ENCODE measurements at regions not wholly inside any gene's neighbourhood (a gene's known extent, or its start where the extent isn't known, plus 50 kb on each side); places are given as distances from the start of the nearest gene placed in this dataset.
"Not testable (repeated sequence)": the region's sequence is repeated elsewhere in the genome, so short reads cannot be mapped to it uniquely, and the experiment has no call there.

DNA sequence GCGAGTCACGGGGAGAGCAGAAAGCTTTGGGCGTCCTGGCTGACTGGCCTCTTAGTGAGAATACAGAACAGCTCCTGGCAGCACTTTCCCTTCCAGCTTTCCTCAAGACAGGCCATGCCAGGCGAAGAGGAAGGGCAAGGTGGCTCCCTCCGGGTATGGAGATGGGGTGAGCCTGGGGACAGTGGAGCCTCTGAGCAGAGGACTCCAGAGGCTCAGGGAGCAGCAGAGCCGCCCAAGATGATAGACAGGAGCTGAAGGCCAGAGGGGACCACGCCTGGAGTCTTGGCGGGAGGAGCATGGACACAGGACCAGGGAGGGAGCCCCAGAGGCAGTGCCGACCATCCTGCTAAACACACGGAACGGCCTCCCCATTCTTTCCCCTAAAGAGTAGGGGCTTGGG, 229.1 kb downstream of the TM9SF2 start:
- no peak overlapping the region for H3K4me2 ChIP-seq
- H3K36me3 ChIP-seq (replicated peaks; ENCODE audit: insufficient read depth, low read depth) = no peaks in the 10 kb centered on the region
- TF ChIP-seq EZH2 (IDR thresholded peaks at IDR 0.05; ENCODE audit: borderline replicate concordance) (no peak), EZH2phosphoT487 (IDR thresholded peaks at IDR 0.05; ENCODE audit: low read depth, severe bottlenecking, unreplicated experiment) (no peak)
- TF ChIP-seq, protein P1, sequence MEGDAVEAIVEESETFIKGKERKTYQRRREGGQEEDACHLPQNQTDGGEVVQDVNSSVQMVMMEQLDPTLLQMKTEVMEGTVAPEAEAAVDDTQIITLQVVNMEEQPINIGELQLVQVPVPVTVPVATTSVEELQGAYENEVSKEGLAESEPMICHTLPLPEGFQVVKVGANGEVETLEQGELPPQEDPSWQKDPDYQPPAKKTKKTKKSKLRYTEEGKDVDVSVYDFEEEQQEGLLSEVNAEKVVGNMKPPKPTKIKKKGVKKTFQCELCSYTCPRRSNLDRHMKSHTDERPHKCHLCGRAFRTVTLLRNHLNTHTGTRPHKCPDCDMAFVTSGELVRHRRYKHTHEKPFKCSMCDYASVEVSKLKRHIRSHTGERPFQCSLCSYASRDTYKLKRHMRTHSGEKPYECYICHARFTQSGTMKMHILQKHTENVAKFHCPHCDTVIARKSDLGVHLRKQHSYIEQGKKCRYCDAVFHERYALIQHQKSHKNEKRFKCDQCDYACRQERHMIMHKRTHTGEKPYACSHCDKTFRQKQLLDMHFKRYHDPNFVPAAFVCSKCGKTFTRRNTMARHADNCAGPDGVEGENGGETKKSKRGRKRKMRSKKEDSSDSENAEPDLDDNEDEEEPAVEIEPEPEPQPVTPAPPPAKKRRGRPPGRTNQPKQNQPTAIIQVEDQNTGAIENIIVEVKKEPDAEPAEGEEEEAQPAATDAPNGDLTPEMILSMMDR (IDR thresholded peaks at IDR 0.05; ENCODE audit: poor library complexity) = no peak
- H3K9me2 ChIP-seq (replicated peaks; ENCODE audit: insufficient read depth) = no peaks in the 10 kb centered on the region
- H3K79me2 ChIP-seq = no peaks in the 10 kb centered on the region
- DNase-seq (ENCODE audit: low spot score) = no peak
- no peaks in the 10 kb centered on the region for H3K27me3 ChIP-seq
- no peak overlapping the region for H3K27ac ChIP-seq
- H3K9me3 ChIP-seq (ENCODE audit: low read depth) = no peaks in the 10 kb centered on the region
- no peak overlapping the region for H2AFZ ChIP-seq
- H3K4me1 ChIP-seq (ENCODE audit: insufficient read depth) = no peaks in the 10 kb centered on the region
- H3K4me3 ChIP-seq = no peak overlapping the region
- H4K20me1 ChIP-seq (ENCODE audit: insufficient read depth, poor library complexity, severe bottlenecking) = no peaks in the 10 kb centered on the region
- WGBS (ENCODE audit: low lambda C conversion rate, missing lambda C conversion rate) = 94% methylated on average over 11 of the region's 11 CpGs

DNA sequence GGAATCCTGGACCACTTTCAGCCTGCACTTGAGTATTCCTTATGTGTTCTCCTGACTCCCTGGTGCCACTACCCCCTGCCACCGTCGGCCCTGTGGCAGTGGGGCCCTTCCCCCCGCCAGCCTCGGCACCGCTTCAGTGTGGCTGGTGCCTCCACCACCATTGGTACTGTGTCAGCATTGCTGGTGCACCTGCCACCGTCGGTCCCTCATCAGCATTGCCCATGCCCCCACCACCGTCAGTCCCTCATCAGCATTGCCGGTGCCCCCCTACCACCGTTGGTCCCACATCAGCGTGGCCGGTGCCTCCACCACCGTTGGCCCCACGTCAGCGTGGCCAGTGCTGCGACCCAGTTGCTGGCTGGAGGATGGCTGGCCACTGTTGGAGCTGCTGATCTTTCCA, 228.5 kb downstream of the TM9SF2 start:
- no peak overlapping the region for H2AFZ ChIP-seq
- no peaks in the 10 kb centered on the region for H4K20me1 ChIP-seq (ENCODE audit: insufficient read depth, poor library complexity, severe bottlenecking)
- H3K4me2 ChIP-seq = no peak overlapping the region
- no peaks in the 10 kb centered on the region for H3K9me3 ChIP-seq (ENCODE audit: low read depth)
- 95% methylated on average over 10 of the region's 16 CpGs for WGBS (ENCODE audit: low lambda C conversion rate, missing lambda C conversion rate)
- no peaks in the 10 kb centered on the region for H3K27me3 ChIP-seq
- H3K79me2 ChIP-seq = no peaks in the 10 kb centered on the region
- no peak for TF ChIP-seq EZH2phosphoT487 (IDR thresholded peaks at IDR 0.05; ENCODE audit: low read depth, severe bottlenecking, unreplicated experiment)
- TF ChIP-seq, protein P1 (IDR thresholded peaks at IDR 0.05; ENCODE audit: poor library complexity) = no peak
- TF ChIP-seq EZH2 (IDR thresholded peaks at IDR 0.05; ENCODE audit: borderline replicate concordance) = no peak
- no peak for DNase-seq (ENCODE audit: low spot score)
- no peaks in the 10 kb centered on the region for H3K9me2 ChIP-seq (replicated peaks; ENCODE audit: insufficient read depth)
- H3K36me3 ChIP-seq (replicated peaks; ENCODE audit: insufficient read depth, low read depth) = no peaks in the 10 kb centered on the region
- H3K4me3 ChIP-seq = no peak overlapping the region
- no peak overlapping the region for H3K27ac ChIP-seq
- H3K4me1 ChIP-seq (ENCODE audit: insufficient read depth) = no peaks in the 10 kb centered on the region

DNA sequence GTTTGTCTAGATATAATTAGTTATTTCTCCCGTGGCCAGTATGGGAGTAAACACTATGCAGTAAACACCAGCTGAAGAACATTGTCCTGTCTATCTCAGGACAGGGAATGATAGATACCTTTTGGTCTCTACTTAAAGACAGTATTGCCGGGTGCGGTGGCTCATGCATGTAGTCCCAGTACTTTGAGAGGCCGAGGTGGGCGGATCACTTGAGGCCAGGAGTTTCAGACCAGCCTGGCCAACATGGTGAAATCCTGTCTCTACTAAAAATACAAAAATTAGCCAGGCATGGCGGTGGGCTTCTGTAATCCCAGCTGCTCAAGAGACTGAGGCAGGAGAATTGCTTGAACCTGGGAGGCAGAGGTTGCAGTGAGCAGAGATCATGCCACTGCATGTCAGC, 226.4 kb downstream of the TM9SF2 start:
- H3K27me3 ChIP-seq; DNase-seq (ENCODE audit: low spot score); H3K4me3 ChIP-seq; H3K4me1 ChIP-seq (ENCODE audit: insufficient read depth); H3K27ac ChIP-seq; H4K20me1 ChIP-seq (ENCODE audit: insufficient read depth, poor library complexity, severe bottlenecking); H3K79me2 ChIP-seq; H3K36me3 ChIP-seq (replicated peaks; ENCODE audit: insufficient read depth, low read depth); H3K9me3 ChIP-seq (ENCODE audit: low read depth); H2AFZ ChIP-seq; H3K9me2 ChIP-seq (replicated peaks; ENCODE audit: insufficient read depth); H3K4me2 ChIP-seq: not testable (repeated sequence)
- 86% methylated on average over 6 of the region's 6 CpGs for WGBS (ENCODE audit: low lambda C conversion rate, missing lambda C conversion rate)

GRCh38 chr13:99726282-99726894, 225.1 kb downstream of the TM9SF2 start:
- 79% methylated on average over 7 of the region's 10 CpGs for WGBS (ENCODE audit: low lambda C conversion rate, missing lambda C conversion rate)
- DNase-seq (ENCODE audit: low spot score) = no peak
- H3K27me3 ChIP-seq = no peaks in the 10 kb centered on the region
- H3K9me3 ChIP-seq (ENCODE audit: low read depth) = no peaks in the 10 kb centered on the region
- H3K27ac ChIP-seq = no peak overlapping the region
- H2AFZ ChIP-seq = no peak overlapping the region
- no peak for TF ChIP-seq EZH2 (IDR thresholded peaks at IDR 0.05; ENCODE audit: borderline replicate concordance)
- no peak for TF ChIP-seq EZH2phosphoT487 (IDR thresholded peaks at IDR 0.05; ENCODE audit: low read depth, severe bottlenecking, unreplicated experiment)
- TF ChIP-seq, protein P1 (IDR thresholded peaks at IDR 0.05; ENCODE audit: poor library complexity) = no peak
- H3K9me2 ChIP-seq (replicated peaks; ENCODE audit: insufficient read depth) = no peaks in the 10 kb centered on the region
- no peaks in the 10 kb centered on the region for H4K20me1 ChIP-seq (ENCODE audit: insufficient read depth, poor library complexity, severe bottlenecking)
- H3K4me3 ChIP-seq = no peak overlapping the region
- no peaks in the 10 kb centered on the region for H3K36me3 ChIP-seq (replicated peaks; ENCODE audit: insufficient read depth, low read depth)
- H3K4me2 ChIP-seq = no peak overlapping the region
- H3K79me2 ChIP-seq = no peaks in the 10 kb centered on the region
- no peaks in the 10 kb centered on the region for H3K4me1 ChIP-seq (ENCODE audit: insufficient read depth)

All from hepatocyte (in vitro differentiated cells).